GM12878 (cell line): ENCODE measurements at regions not wholly inside any gene's neighbourhood (a gene's known extent, or its start where the extent isn't known, plus 50 kb on each side); places are given as distances from the start of the nearest gene placed in this dataset.

Experiments
- BACH1 ChIP-seq: fragments of 450-650 bp; IDR thresholded peaks from 2 replicates; pipeline ENCODE4 v1.6.1; 2017; ENCODE audit warnings: mild to moderate bottlenecking, borderline replicate concordance
- BHLHE40 ChIP-seq, 2 experiments: fragments of 450-650 bp in 1 of 2; IDR thresholded peaks; 2 replicates each; pipeline ENCODE4 v1.6.1; 2011 to 2017; ENCODE audit warnings: low read depth in 2 of 2, borderline replicate concordance in 1 of 2, improper control_type of control experiment in 1 of 2, low read length in 1 of 2, mild to moderate bottlenecking in 1 of 2
- CTCF ChIP-seq, 3 experiments: IDR thresholded peaks in 2 of 3; conservative IDR thresholded peaks in 1 of 3; 2 replicates each; pipeline ENCODE4 v1.5.1; 2011; ENCODE audit warnings: low read depth in 3 of 3, low read length in 3 of 3, mild to moderate bottlenecking in 3 of 3, control low read depth in 2 of 3, moderate library complexity in 2 of 3, inconsistent platforms in 1 of 3, mixed read lengths in 1 of 3; ENCODE audit not compliant: control insufficient read depth in 2 of 3, insufficient read depth in 1 of 3; ENCODE audit errors: extremely low read depth in 1 of 3
- E4F1 ChIP-seq: fragments of 450-650 bp; IDR thresholded peaks from 2 replicates; pipeline ENCODE4 v1.6.1; 2018; ENCODE audit warnings: borderline replicate concordance, mild to moderate bottlenecking; ENCODE audit not compliant: partially characterized antibody
- ETV6 ChIP-seq, 2 experiments: fragments of 450-650 bp in 1 of 2; IDR thresholded peaks in 1 of 2; conservative IDR thresholded peaks in 1 of 2; 2 replicates each; pipeline ENCODE4 v1.6.1; 2014; ENCODE audit warnings: antibody characterized with exemption in 1 of 2, borderline replicate concordance in 1 of 2, low read depth in 1 of 2, mild to moderate bottlenecking in 1 of 2, moderate library complexity in 1 of 2
- HCFC1 ChIP-seq: fragments of 150-350 bp; IDR thresholded peaks from 2 replicates; pipeline ENCODE4 v1.6.1; 2014; ENCODE audit warnings: low read length
- HDGF ChIP-seq: fragments of 450-650 bp; IDR thresholded peaks from 2 replicates; pipeline ENCODE4 v1.6.1; 2016; ENCODE audit warnings: antibody characterized with exemption
- KDM1A ChIP-seq: fragments of 200-600 bp; sonication (generic); IDR thresholded peaks from 2 replicates; pipeline ENCODE4 v1.6.1; 2016; ENCODE audit warnings: borderline replicate concordance
- NFIC ChIP-seq: IDR thresholded peaks from 2 replicates; pipeline ENCODE4 v1.6.1; 2012; ENCODE audit warnings: low read depth, mild to moderate bottlenecking, inconsistent platforms, low read length, moderate library complexity
- POLR2AphosphoS5 ChIP-seq: IDR thresholded peaks from 2 replicates; pipeline ENCODE4 v1.6.1; 2011; ENCODE audit warnings: mild to moderate bottlenecking, low read length, inconsistent platforms
- SREBF1 ChIP-seq: IDR thresholded peaks from 2 replicates; pipeline ENCODE4 v1.6.1; 2012; ENCODE audit warnings: mild to moderate bottlenecking, low read length
- SRF ChIP-seq, 2 experiments: IDR thresholded peaks; 2 replicates each; pipeline ENCODE4 v1.6.1; 2011; ENCODE audit warnings: low read depth in 2 of 2, low read length in 2 of 2, mild to moderate bottlenecking in 1 of 2, moderate library complexity in 1 of 2

- TF ChIP-seq BACH1 (no peak), POLR2AphosphoS5 (no peak), SREBF1 (no peak), ETV6 (conservative IDR thresholded peaks at IDR 0.05 in 1 of 2, IDR thresholded peaks at IDR 0.05 in 1 of 2; ENCODE audit: borderline replicate concordance in 1 of 2, low read depth in 1 of 2) (no peak), CTCF (IDR thresholded peaks at IDR 0.05 in 2 of 3, conservative IDR thresholded peaks at IDR 0.05 in 1 of 3; ENCODE audit: control insufficient read depth in 2 of 3, extremely low read depth in 1 of 3, insufficient read depth in 1 of 3, low read depth in 3 of 3, low read length in 3 of 3) (no peak), SRF (IDR thresholded peaks at IDR 0.05; ENCODE audit: low read depth in 2 of 2, low read length in 2 of 2) (no peak), HDGF (no peak), KDM1A (no peak), BHLHE40 (IDR thresholded peaks at IDR 0.05; ENCODE audit: borderline replicate concordance in 1 of 2, low read depth in 2 of 2, low read length in 1 of 2) (no peak), NFIC (no peak), E4F1 (no peak), HCFC1 (no peak)
Observed at GRCh38 chr4:138867404-138867803, 148.2 kb upstream of the NOCT start.
